ENCODE measurements at regions not wholly inside any gene's neighbourhood (a gene's known extent, or its start where the extent isn't known, plus 50 kb on each side); places are given as distances from the start of the nearest gene placed in this dataset.
A peak's percentile ranks its signal among the peaks of the same experiment; 100 is the strongest.

GRCh38 chr13:47502166-47502565 lies 498.9 kb downstream of the SUCLA2 start:
- DNase-seq, result no peak

GRCh38 chr13:47499358-47500150 lies 501.5 kb downstream of the SUCLA2 start:
- peak in 1 of 2 experiments; percentile 49 for DNase-seq

GRCh38 chr13:47484548-47484947 lies 516.5 kb downstream of the SUCLA2 start:
- DNase-seq, result no peak

- DNase-seq, result no peak
Measured at GRCh38 chr13:47481536-47481935, 519.5 kb downstream of the SUCLA2 start.

GRCh38 chr13:47480951-47481350 lies 520.1 kb downstream of the SUCLA2 start:
- no peak for DNase-seq

GRCh38 chr13:47480121-47480520 lies 521.0 kb downstream of the SUCLA2 start:
- DNase-seq, result no peak

GRCh38 chr13:47478985-47479384 lies 522.1 kb downstream of the SUCLA2 start:
- DNase-seq, result no peak

- no peak for DNase-seq
Measured at GRCh38 chr13:47475441-47475948, 525.6 kb downstream of the SUCLA2 start.

- no peak for DNase-seq
Measured at GRCh38 chr13:47474839-47475238, 526.2 kb downstream of the SUCLA2 start.

- no peak for DNase-seq
Measured at GRCh38 chr13:47474326-47474725, 526.7 kb downstream of the SUCLA2 start.

- no peak for DNase-seq
Measured at GRCh38 chr13:47472516-47472915, 528.6 kb downstream of the SUCLA2 start.

- DNase-seq, result no peak
Measured at GRCh38 chr13:47463726-47464125, 537.3 kb downstream of the SUCLA2 start.

GRCh38 chr13:47463002-47463401 lies 538.1 kb downstream of the SUCLA2 start:
- no peak for DNase-seq

- no peak for DNase-seq
Measured at GRCh38 chr13:47461816-47462215, 539.3 kb downstream of the SUCLA2 start.

- DNase-seq, result no peak
Measured at GRCh38 chr13:47459512-47459911, 541.6 kb downstream of the SUCLA2 start.

- no peak for DNase-seq
Measured at GRCh38 chr13:47457626-47458025, 543.4 kb downstream of the SUCLA2 start.

- no peak for DNase-seq
Measured at GRCh38 chr13:47455626-47456025, 545.4 kb downstream of the SUCLA2 start.

- DNase-seq, result no peak
Measured at GRCh38 chr13:47454986-47455385, 546.1 kb downstream of the SUCLA2 start.

- no peak for DNase-seq
Measured at GRCh38 chr13:47437406-47437805, 540.6 kb upstream of the HTR2A start.

- no peak for DNase-seq
Measured at GRCh38 chr13:47433461-47434005, 536.7 kb upstream of the HTR2A start.

GRCh38 chr13:47426126-47426849 lies 529.4 kb upstream of the HTR2A start:
- DNase-seq, result no peak

GRCh38 chr13:47421525-47421924 lies 524.7 kb upstream of the HTR2A start:
- no peak for DNase-seq

GRCh38 chr13:47420568-47420967 lies 523.7 kb upstream of the HTR2A start:
- DNase-seq, result no peak

- DNase-seq, result no peak
Measured at GRCh38 chr13:47420020-47420419, 523.2 kb upstream of the HTR2A start.

Measured in SW 1271 (cell line).